NCI-H2196 treated with DMSO at 0.1 percent for 48 hours (cell line): ENCODE measurements at regions not wholly inside any gene's neighbourhood (a gene's known extent, or its start where the extent isn't known, plus 50 kb on each side); places are given as distances from the start of the nearest gene placed in this dataset.
"Not testable (repeated sequence)": the region's sequence is repeated elsewhere in the genome, so short reads cannot be mapped to it uniquely, and the experiment has no call there.

ENCODE experiments used
- DNase-seq: peaks from one replicate; lab custom pipeline; 2025; ENCODE audit not compliant: unreplicated experiment; lab: John Stamatoyannopoulos, UW

DNA sequence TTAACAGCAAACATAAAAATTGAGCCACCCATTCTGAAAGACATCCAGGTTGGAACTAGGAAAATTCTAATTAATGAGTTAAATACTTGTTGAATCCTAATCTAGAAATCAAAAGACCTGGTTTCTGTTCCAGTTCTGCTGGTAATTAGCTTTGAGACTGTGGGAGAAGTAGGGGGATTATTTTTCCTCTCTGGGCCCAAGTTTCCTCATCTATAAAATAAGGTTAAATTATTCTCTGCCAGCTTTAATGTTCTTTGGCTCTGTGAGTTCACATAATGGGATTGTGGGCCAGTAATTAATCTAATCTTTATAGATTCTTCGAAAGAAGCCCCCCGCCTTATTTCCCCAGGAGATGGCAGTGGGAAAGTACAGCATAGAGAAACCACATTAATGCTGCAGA lies 104.6 kb downstream of the ENC1 start:
- DNase-seq, result no peak

DNA sequence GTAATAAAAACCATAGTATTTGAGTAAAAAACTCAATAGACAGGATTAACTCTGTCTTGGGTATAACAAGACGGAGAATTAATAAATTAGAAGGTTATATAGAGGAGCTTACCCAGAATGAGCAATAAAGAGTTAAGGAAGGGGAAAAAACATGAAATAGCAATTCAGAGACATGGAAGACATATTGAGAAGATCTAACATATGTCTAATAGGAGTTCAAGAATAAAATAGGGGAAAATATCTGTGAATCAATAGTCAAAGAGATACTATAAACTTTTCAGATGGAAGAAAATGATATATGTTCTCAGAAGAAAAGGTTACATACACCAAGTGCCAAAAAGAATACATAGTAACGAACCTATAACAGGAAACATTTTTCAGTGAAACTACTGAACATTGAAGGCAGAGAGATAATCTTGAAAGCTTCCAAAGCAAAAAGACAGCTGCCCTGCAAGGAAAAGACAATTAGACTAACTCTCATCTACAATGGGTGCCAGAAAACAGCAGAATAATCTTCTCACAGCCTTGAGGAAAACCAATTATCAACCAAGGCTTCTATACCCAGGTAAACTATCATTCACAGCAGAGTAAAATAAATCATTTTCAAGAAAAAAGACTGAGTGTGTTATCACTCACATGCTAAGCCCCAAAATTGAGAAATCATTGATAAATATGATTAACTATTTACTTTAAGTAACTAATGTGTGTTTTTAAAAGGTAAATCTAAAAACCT lies 106.0 kb downstream of the ENC1 start:
- no peak for DNase-seq

DNA sequence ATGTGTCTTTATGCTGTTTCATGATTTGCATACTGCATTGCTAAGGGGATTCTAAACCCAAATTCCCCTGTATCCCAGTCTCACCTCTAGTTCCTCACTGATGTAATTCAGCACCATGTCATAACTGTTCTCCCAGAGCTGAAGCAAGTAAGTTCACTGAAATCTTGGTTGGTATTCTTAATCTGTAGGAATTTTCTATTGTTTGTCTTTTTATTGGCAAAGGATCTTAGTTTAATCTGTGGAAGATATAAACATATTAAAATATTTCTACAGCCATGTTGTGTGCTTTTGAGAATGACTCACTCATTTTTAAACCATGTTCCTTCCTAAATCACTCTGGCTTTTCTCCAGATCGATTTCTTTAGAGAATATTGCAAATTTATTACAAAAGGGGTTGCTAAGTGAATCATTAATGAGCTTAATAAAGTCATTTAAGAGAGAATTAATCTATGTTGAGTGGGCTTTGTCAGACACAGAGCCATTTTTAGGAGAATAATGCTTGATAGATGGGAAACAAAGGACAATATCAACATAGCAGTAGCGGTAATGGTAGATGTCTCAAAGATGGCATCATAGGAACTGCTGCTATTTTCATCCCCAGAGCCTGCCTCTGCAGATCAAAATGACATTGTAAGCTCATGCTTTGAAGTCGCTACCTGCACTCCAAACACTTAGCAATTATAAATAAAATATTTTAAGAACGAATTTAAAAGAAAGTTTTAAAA lies 110.0 kb downstream of the ENC1 start:
- DNase-seq, result no peak

DNA sequence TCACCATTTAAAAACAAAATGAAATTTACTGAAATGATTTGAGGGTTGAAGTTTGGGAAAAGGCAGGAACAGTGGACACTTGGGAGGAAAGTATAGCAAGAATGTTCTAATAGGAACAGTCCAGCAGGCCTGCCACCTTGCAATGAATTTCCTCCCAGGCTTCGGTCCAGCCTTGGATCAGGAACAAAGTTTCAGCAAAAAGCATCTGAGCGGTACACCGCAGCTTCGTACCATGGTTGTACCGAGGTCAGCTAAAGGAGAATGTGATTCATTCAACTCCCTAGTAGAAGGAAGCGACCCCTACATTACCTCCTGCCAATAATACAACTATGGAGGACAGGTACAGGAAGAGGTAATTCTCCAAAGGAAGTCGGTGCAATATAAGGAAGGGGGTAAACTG lies 111.4 kb downstream of the ENC1 start:
- DNase-seq, result no peak

- DNase-seq, result no peak
Measured at GRCh38 chr5:74526111-74526510, 114.4 kb downstream of the ENC1 start.

- DNase-seq, result not testable (repeated sequence)
Measured at GRCh38 chr5:74524767-74525166, 115.8 kb downstream of the ENC1 start.

- DNase-seq, result not testable (repeated sequence)
Measured at GRCh38 chr5:74523698-74524097, 116.8 kb downstream of the ENC1 start.

- DNase-seq, result not testable (repeated sequence)
Measured at GRCh38 chr5:74522838-74523237, 117.7 kb downstream of the ENC1 start.

DNA sequence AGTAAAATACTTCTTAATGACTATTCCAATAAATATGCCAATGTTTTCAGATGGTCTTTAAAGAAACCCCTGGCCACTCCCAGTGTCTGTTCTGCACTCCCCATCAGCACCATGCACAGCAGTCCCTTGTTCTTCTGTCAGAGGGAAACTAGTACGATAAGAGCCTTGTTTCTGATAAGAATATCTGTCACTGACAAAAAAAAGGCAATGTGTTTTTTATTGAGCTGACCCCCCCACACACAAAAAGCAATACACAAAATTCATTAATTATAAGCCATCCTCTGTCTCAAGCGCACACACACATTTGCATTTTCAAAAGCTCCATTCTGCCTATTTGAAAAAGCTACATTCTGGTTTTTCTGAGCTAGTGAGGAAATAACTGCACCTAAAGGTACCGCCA lies 119.1 kb downstream of the ENC1 start:
- no peak for DNase-seq

- DNase-seq, result no peak
Measured at GRCh38 chr5:74519679-74520078, 120.8 kb downstream of the ENC1 start.

GRCh38 chr5:74519161-74519571 lies 121.4 kb downstream of the ENC1 start:
- DNase-seq, result no peak

DNA sequence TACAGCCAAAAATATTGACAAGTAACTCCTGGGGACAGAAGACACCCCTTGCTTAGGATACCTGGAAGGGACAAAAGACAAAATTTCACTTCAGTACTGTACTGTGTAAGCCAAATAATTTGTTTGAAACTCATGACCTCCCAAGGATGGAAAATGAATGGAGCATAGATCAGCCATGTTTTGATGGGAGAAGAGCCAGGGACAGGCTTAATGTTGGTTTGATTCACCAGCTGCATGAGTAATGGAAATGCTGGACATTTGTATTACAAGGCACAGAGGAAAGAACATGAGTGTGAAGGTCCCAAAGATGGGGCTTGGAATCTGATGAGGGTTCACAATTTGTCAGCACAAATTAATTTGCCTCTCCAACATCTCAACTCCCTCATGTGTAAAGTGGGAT lies 122.8 kb downstream of the ENC1 start:
- DNase-seq, result no peak

DNA sequence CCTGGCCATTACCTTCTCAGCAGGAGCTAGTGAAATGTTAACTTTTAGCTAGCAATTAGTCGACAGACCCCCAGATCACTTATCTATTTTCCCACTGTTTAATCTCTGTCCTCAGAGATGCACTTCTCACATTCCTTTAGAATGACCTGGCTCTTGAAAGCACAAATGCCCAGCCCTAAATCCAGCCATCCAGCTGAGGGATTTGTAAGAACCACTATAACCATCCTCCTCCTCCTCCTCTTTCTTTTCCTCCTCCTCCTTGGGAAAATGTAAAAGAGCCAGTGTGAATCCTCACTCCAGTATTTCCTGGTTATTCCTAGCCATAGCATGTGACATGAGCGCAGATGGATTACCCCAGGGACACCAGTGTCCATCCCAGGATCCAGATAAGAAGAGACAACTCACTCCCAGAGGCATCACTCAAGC lies 124.3 kb downstream of the ENC1 start:
- DNase-seq, result no peak

- DNase-seq, result no peak
Measured at GRCh38 chr5:74514888-74515551, 125.5 kb downstream of the ENC1 start.

- DNase-seq, result not testable (repeated sequence)
Measured at GRCh38 chr5:74511770-74512169, 128.8 kb downstream of the ENC1 start.

DNA sequence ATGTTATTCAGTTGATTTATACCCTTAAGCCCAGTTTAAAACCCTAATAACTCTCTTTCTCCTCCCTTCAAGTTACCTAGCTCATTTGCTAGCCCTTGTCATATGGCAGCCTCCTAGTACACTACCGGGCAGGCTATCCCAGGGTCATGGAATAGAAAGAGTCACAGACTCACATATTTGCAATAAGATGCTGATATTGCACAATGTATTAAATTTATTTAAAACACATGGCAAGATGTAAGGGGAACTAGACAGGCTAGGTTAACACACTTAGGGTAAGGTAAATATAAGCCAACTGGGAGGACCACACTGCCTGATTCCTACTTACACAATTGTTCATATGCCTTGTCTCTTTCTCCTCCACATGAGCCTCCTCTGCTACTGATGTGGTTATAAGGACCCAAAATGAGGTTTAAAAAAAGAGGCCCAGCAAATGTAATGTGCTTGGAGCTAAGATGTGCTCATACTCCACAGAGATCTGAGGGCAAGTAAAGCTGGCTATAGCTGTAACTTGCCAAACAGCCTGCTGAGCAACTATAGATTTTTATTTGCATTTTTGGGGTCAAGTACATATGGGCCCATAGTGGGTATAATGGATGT lies 130.0 kb downstream of the ENC1 start:
- no peak for DNase-seq

DNA sequence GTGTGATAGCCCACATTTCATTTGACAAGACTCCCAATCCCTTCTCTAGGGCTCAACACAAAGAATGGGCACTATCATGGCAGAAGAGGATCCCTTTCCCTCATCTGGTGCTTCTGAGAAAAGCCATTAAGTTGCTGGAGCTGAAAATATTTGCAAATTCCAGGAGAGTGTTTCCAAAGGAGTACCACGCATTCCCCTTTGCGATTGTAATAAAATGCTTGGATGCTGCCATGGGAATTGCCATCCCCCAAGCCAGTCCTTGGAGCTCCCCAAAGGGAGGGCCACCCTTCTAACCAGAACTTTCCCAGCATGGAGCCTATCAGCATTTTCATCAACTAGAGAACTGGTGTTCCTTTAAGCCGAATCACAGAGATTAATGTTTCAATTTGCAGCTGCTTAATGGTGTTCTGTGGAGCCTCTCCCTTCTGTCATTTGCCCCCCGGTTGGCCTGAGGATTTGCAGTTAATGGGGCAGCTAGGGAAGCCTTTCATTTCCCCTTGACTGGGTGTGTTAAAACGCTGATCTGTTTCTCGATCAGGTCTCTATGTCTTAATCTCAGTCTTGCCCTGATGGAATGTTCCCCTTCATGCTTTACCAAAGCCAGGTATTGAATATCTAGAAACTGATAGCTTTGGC lies 133.0 kb downstream of the ENC1 start:
- no peak for DNase-seq

GRCh38 chr5:74506119-74506518 lies 134.4 kb downstream of the ENC1 start:
- DNase-seq, result no peak

DNA sequence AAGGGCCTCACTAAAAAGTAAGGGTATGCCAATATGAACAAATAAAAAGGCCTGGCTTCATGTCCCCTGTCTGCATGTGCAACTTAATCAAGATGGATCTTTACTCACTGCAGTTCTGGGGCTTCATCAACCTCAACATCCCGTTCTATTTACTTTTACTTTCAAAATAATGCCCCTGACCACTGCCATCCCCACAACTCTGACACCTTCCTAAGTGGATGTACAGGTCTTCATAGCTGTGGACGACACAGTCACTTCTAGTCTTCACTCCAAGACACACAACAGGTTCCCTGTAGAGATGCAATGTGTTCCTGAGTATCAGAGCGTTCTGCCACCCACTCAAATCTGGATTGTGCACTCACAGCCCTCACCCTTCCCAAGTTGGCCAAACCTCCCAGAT lies 136.1 kb downstream of the ENC1 start:
- no peak for DNase-seq

DNA sequence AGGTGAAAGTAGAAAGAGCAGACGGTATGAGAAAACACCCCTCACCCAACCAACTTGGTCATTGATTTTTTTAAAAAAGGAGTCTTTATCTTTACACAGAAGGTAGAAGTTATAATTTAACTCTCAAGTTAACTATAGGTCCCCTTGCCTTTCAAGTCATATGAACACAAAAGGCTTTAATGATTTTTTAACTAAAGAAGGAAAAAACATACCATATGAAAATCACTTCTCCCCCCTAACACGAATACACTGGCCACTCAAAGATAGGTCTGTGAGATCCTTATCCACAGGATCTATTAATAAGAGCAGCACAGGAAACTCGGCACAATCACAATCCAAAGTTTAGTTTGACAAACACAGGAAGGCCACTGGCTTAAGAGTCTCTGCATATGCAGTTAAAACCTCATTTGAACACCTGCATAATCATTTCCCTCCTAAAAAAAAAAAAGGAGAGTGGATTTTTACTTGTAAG lies 138.0 kb downstream of the ENC1 start:
- DNase-seq, result no peak
